Stomach (tissue), 4 donors: ENCODE measurements at regions not wholly inside any gene's neighbourhood (a gene's known extent, or its start where the extent isn't known, plus 50 kb on each side); places are given as distances from the start of the nearest gene placed in this dataset.

Source experiments
- CTCF ChIP-seq, 7 experiments: fragments of 450-650 bp in 4 of 7; fragments of 200-600 bp in 3 of 7; sonication (generic) in 3 of 7; IDR thresholded peaks; one replicate each; pipeline ENCODE4 v1.5.1; 2016 to 2019; ENCODE audit warnings: antibody characterized with exemption in 7 of 7, control low read depth in 2 of 7, mild to moderate bottlenecking in 1 of 7
- POLR2AphosphoS5 ChIP-seq, 3 donors: sonication (generic); formaldehyde crosslinking; IDR thresholded peaks; one replicate each; pipeline ENCODE4 v1.6.1; 2016; ENCODE audit warnings: antibody characterized with exemption in 3 of 3

GRCh38 chr10:78620985-78621799 lies 447.6 kb upstream of the ZMIZ1 start:
- no peak for TF ChIP-seq CTCF (IDR thresholded peaks at IDR 0.05)
- peak in 2 of 3 donors; percentile 18 to 75 for TF ChIP-seq POLR2AphosphoS5 (IDR thresholded peaks at IDR 0.05)
